ENCODE measurements at regions not wholly inside any gene's neighbourhood (a gene's known extent, or its start where the extent isn't known, plus 50 kb on each side); places are given as distances from the start of the nearest gene placed in this dataset.

- TF ChIP-seq ZNF232 (CRISPR knock-in tag; IDR thresholded peaks at IDR 0.05; ENCODE audit: borderline replicate concordance), result no peak
- TF ChIP-seq CTCF (CRISPR knock-in tag; IDR thresholded peaks at IDR 0.05), result no peak
- TF ChIP-seq SCMH1 (CRISPR knock-in tag; IDR thresholded peaks at IDR 0.05; ENCODE audit: borderline replicate concordance), result no peak
- no peak for TF ChIP-seq ZNF282 (IDR thresholded peaks at IDR 0.05; ENCODE audit: partially characterized antibody)
- no peak for TF ChIP-seq ZNF281 (CRISPR knock-in tag; IDR thresholded peaks at IDR 0.05; ENCODE audit: borderline replicate concordance)
- no peak for TF ChIP-seq SMARCE1 (IDR thresholded peaks at IDR 0.05; ENCODE audit: borderline replicate concordance)
- TF ChIP-seq EEA1 (CRISPR knock-in tag; IDR thresholded peaks at IDR 0.05; ENCODE audit: borderline replicate concordance), result no peak
- no peak for TF ChIP-seq HNRNPLL (IDR thresholded peaks at IDR 0.05; ENCODE audit: low read depth, low read length, poor library complexity, severe bottlenecking)
- no peak for TF ChIP-seq ATF3 (CRISPR knock-in tag; IDR thresholded peaks at IDR 0.05)
- TF ChIP-seq PBX3 (CRISPR knock-in tag; IDR thresholded peaks at IDR 0.05; ENCODE audit: borderline replicate concordance), result no peak
Observed at GRCh38 chr18:22020127-22020866, 149.1 kb upstream of the GATA6 start.
